IMR-90 (cell line): ENCODE measurements at regions not wholly inside any gene's neighbourhood (a gene's known extent, or its start where the extent isn't known, plus 50 kb on each side); places are given as distances from the start of the nearest gene placed in this dataset.

Source experiments
- ATAC-seq: fragments of 200-7000 bp; cut with Tn5 transposase; 2 replicates; pipeline ENCODE4 v1.9.1; 2020; ENCODE audit warnings: low read depth, mild to moderate bottlenecking, moderate library complexity
- BruUV-seq: library from RNA; stranded (reverse); fragments of 400-500 nt; replicated peaks from 2 replicates; lab custom pipeline; 2021; lab: Mats Ljungman, UMichigan
- CTCF ChIA-PET: fragments of 300-600 bp; formaldehyde crosslinking; extraction: SDS; loops from one replicate; lab custom pipeline; 2021; ENCODE audit warnings: antibody characterized with exemption; lab: Yijun Ruan, JAX
- POLR2A ChIA-PET: fragments of 300-600 bp; sonication (Branson Sonifier 250); formaldehyde crosslinking; loops from one replicate; lab custom pipeline; 2022; ENCODE audit warnings: antibody characterized with exemption; ENCODE audit not compliant: unreplicated experiment; lab: Charles Lee
- DNase-seq: peaks from one replicate; pipeline ENCODE4 v3.0.0; 2013
- H2AFZ ChIP-seq: replicated peaks from 2 replicates; pipeline ENCODE3; 2013; ENCODE audit warnings: low read length, mild to moderate bottlenecking; ENCODE audit not compliant: poor library complexity
- H2AK5ac ChIP-seq: 2 replicates; pipeline ENCODE4 v1.6.1; 2013; ENCODE audit warnings: low read depth, low read length, inconsistent platforms
- H2AK9ac ChIP-seq: replicated peaks from 2 replicates; pipeline ENCODE3; 2013; ENCODE audit warnings: mild to moderate bottlenecking, low read depth, low read length, moderate library complexity; ENCODE audit not compliant: poor library complexity
- H2BK120ac ChIP-seq: 2 replicates; pipeline ENCODE4 v1.6.1; 2013; ENCODE audit warnings: low read depth, low read length, inconsistent platforms
- H2BK15ac ChIP-seq: 3 replicates; pipeline ENCODE4 v1.6.1; 2013; ENCODE audit warnings: low read depth, low read length, inconsistent platforms
- H2BK20ac ChIP-seq: 2 replicates; pipeline ENCODE4 v1.6.1; 2013; ENCODE audit warnings: low read depth, mild to moderate bottlenecking, inconsistent platforms, low read length, moderate library complexity
- H2BK5ac ChIP-seq: 2 replicates; pipeline ENCODE4 v1.6.1; 2013; ENCODE audit warnings: mild to moderate bottlenecking, low read depth, low read length, inconsistent platforms; ENCODE audit not compliant: poor library complexity, severe bottlenecking
- H3K14ac ChIP-seq: replicated peaks from 2 replicates; pipeline ENCODE4 v1.6.1; 2013; ENCODE audit warnings: low read depth, low read length, inconsistent platforms
- H3K18ac ChIP-seq: 2 replicates; pipeline ENCODE4 v1.6.1; 2013; ENCODE audit warnings: low read depth, low read length, control low read depth
- H3K23ac ChIP-seq: 2 replicates; pipeline ENCODE4 v1.6.1; 2013; ENCODE audit warnings: low read depth, low read length, inconsistent platforms
- H3K27ac ChIP-seq: 2 replicates; pipeline ENCODE4 v1.5.1; 2013; ENCODE audit warnings: mild to moderate bottlenecking, control low read depth, low read length; ENCODE audit not compliant: insufficient read depth
- H3K27me3 ChIP-seq: 2 replicates; pipeline ENCODE4 v1.6.1; 2013; ENCODE audit warnings: low read length; ENCODE audit not compliant: control insufficient read depth, insufficient read depth
- H3K36me3 ChIP-seq: 2 replicates; pipeline ENCODE4 v1.6.1; 2013; ENCODE audit warnings: low read length, mixed read lengths; ENCODE audit not compliant: control insufficient read depth, insufficient read depth
- H3K4ac ChIP-seq: 2 replicates; pipeline ENCODE4 v1.6.1; 2013; ENCODE audit warnings: low read depth, low read length, inconsistent platforms
- H3K4me1 ChIP-seq: 2 replicates; pipeline ENCODE4 v1.6.1; 2013; ENCODE audit warnings: low read length, mixed read lengths; ENCODE audit not compliant: control insufficient read depth, insufficient read depth
- H3K4me2 ChIP-seq: 2 replicates; pipeline ENCODE4 v1.6.1; 2013; ENCODE audit warnings: low read depth, mild to moderate bottlenecking, control low read depth, low read length, moderate library complexity
- H3K4me3 ChIP-seq: 2 replicates; pipeline ENCODE4 v1.5.1; 2013; ENCODE audit warnings: low read depth, mild to moderate bottlenecking, control low read depth, low read length, moderate library complexity; ENCODE audit not compliant: insufficient read depth
- H3K56ac ChIP-seq: 2 replicates; pipeline ENCODE4 v1.6.1; 2013; ENCODE audit warnings: low read length, inconsistent platforms; ENCODE audit not compliant: insufficient read depth; ENCODE audit errors: extremely low read depth
- H3K79me1 ChIP-seq, 2 experiments: 2 replicates each; pipeline ENCODE4 v1.6.1; 2013; ENCODE audit warnings: low read length in 2 of 2, inconsistent platforms in 1 of 2, low read depth in 1 of 2
- H3K9ac ChIP-seq: 2 replicates; pipeline ENCODE4 v1.6.1; 2013; ENCODE audit warnings: low read depth, low read length, control low read depth
- H3K9me1 ChIP-seq: 2 replicates; pipeline ENCODE4 v1.6.1; 2013; ENCODE audit warnings: low read length, inconsistent platforms; ENCODE audit not compliant: insufficient read depth
- H3K9me3 ChIP-seq: 2 replicates; pipeline ENCODE4 v1.6.1; 2013; ENCODE audit warnings: low read length; ENCODE audit not compliant: control insufficient read depth, insufficient read depth
- H4K20me1 ChIP-seq: 2 replicates; pipeline ENCODE4 v1.6.1; 2013; ENCODE audit warnings: low read length, inconsistent platforms; ENCODE audit not compliant: insufficient read depth
- H4K5ac ChIP-seq: 2 replicates; pipeline ENCODE4 v1.6.1; 2013; ENCODE audit warnings: mild to moderate bottlenecking, low read depth, low read length, control low read depth
- H4K8ac ChIP-seq, 2 experiments: 2 replicates each; pipeline ENCODE4 v1.6.1; 2013; ENCODE audit warnings: low read depth in 2 of 2, low read length in 2 of 2, control low read depth in 1 of 2, inconsistent platforms in 1 of 2
- H4K91ac ChIP-seq: 2 replicates; pipeline ENCODE4 v1.6.1; 2013; ENCODE audit warnings: low read depth, low read length, inconsistent platforms; ENCODE audit not compliant: insufficient read depth
- MAFK ChIP-seq: IDR thresholded peaks from 2 replicates; pipeline ENCODE4 v1.6.1; 2012; ENCODE audit warnings: low read depth, low read length, improper control_type of control experiment
- MXI1 ChIP-seq: IDR thresholded peaks from 2 replicates; pipeline ENCODE4 v1.6.1; 2012; ENCODE audit warnings: low read depth, mild to moderate bottlenecking, low read length, moderate library complexity, borderline replicate concordance
- RCOR1 ChIP-seq: IDR thresholded peaks from 2 replicates; pipeline ENCODE4 v1.6.1; 2012; ENCODE audit warnings: mild to moderate bottlenecking, low read length, improper control_type of control experiment; ENCODE audit not compliant: insufficient replicate concordance
- WGBS, 2 experiments: methylation state at CpG; one replicate each; pipeline versions ENCODE4 v1.1.5 to v1.1.7; 2013; ENCODE audit warnings: missing lambda C conversion rate in 2 of 2; ENCODE audit not compliant: insufficient read length in 1 of 2; ENCODE audit errors: extremely low coverage in 2 of 2; 5-methylcytosine and 5-hydroxymethylcytosine counted together
- dilution Hi-C: fragments of 300-500 bp; cut with HindIII; formaldehyde crosslinking; loops from one replicate; pipeline ENCODE4 v1.14.3; 2018; ENCODE audit warnings: low sequenced_read_pairs; ENCODE audit not compliant: unreplicated experiment
- in situ Hi-C: fragments of 300-500 bp; cut with MboI; formaldehyde crosslinking; loops from 3 replicates; pipeline ENCODE4 v1.14.3; 2019; ENCODE audit warnings: low sequenced_read_pairs, inconsistent platforms, mixed read lengths
- intact Hi-C: fragments of 100-400 bp; cut with micrococcal nuclease; formaldehyde crosslinking; loops from 2 replicates; pipeline ENCODE4 v1.10.0; 2022
- microRNA-seq, 2 experiments: library from miRNA; stranded (forward) in 1 of 2; unstranded in 1 of 2; fragments of 10-50 nt in 1 of 2; fragments of <30 nt in 1 of 2; gene quantifications in 1 of 2; microRNA quantifications in 1 of 2; one replicate each; pipeline versions ENCODE3 to v1.1.0; 2013 to 2020; ENCODE audit not compliant: insufficient read depth in 1 of 2, insufficient read length in 1 of 2, unreplicated experiment in 1 of 2
- small RNA-seq, 5 experiments: library from RNA; depleted of rRNA; stranded (forward); fragments of <200 nt; gene quantifications; one replicate each; pipeline ENCODE3, GENCODE V24; 2012

GRCh38 chr2:60706021-60706420 is 50.0 kb upstream of the PAPOLG start:
- BruUV-seq = no TSS peak
- Histone ChIP-seq H2BK5ac (no peak overlapping the region), H4K5ac (no peak overlapping the region), H3K4me1 (no peaks in the 10 kb centered on the region; the same call in 1 of the 2 replicates), H3K36me3 (no peaks in the 10 kb centered on the region), H3K79me1 (no peaks in the 10 kb centered on the region), H3K23ac (no peak overlapping the region), H3K56ac (no peak overlapping the region), H2BK120ac (no peak overlapping the region), H3K18ac (no peak overlapping the region), H3K9ac (no peak overlapping the region), H2BK15ac (no peak overlapping the region), H4K8ac (no peak overlapping the region), H2AK9ac (no peak overlapping the region), H3K4me2 (peak overlapping the region; percentile 26; the same call in 1 of the 2 replicates), H3K14ac (no peak overlapping the region), H3K9me3 (no peaks in the 10 kb centered on the region), H3K4me3 (no peak overlapping the region), H3K4ac (no peak overlapping the region), H3K27me3 (no peaks in the 10 kb centered on the region; the same call in 1 of the 2 replicates), H2AK5ac (no peak overlapping the region), H4K20me1 (no peaks in the 10 kb centered on the region), H2AFZ (no peak overlapping the region), H3K27ac (no peak overlapping the region), H3K9me1 (peaks cover 2% of the 10 kb centered on the region; the same call in 1 of the 2 replicates), H2BK20ac (no peak overlapping the region), H4K91ac (no peak overlapping the region)
- dilution Hi-C loops (no loop called here), in situ Hi-C loops (loop anchor here (5.0 kb wide), 1 partner anchor 291 kb away; no protein-coding TSS in a partner anchor), intact Hi-C loops (loop anchor here (10.0 kb wide), 1 partner anchor 179 kb away; the partner anchor contains the start of gene REL)
- WGBS, 2 experiments = no CpG with 5 or more reads among the region's 4 CpGs
- CTCF ChIA-PET = interaction anchor here (0.8 to 1.2 kb wide), 2 partner anchors 32 to 56 kb away, joined by 4 to 5 read pairs; no protein-coding TSS in a partner anchor
- ATAC-seq (peak; percentile 25; the same call in 1 of the 2 replicates), DNase-seq (peak; percentile 43)
- TF ChIP-seq MXI1 = no peak
- no peak for TF ChIP-seq MAFK
- no peak for TF ChIP-seq RCOR1
- POLR2A ChIA-PET = no interaction called here

Small RNAs in the stretch of these regions (microRNA-seq; reads per million reads assigned to microRNA genes)
- 3.1 reads per million for gene RN7SL361P (ENCODE audit: insufficient read depth, insufficient read length)

Small RNAs in the stretch of these regions (small RNA-seq; reads per million reads assigned to genes)
- gene RN7SL361P = 0 reads per million in 5 experiments
